SK-N-SH treated with all-trans-retinoic acid at 6 μM for 48 hours (cell line): ENCODE measurements at regions not wholly inside any gene's neighbourhood (a gene's known extent, or its start where the extent isn't known, plus 50 kb on each side); places are given as distances from the start of the nearest gene placed in this dataset.

Experiments
- ATAC-seq: fragments of 200-7000 bp; cut with Tn5 transposase; 3 replicates; pipeline ENCODE4 v1.9.1; 2020; ENCODE audit warnings: mild to moderate bottlenecking, moderate library complexity
- CSDC2 ChIP-seq: fragments of 250-450 bp; sonication (Bioruptor Pico); IDR thresholded peaks from 2 replicates; pipeline ENCODE4 v1.5.0; 2020; ENCODE audit warnings: mild to moderate bottlenecking, moderate library complexity
- CSRNP3 ChIP-seq: fragments of 250-450 bp; sonication (Bioruptor Pico); IDR thresholded peaks from 2 replicates; pipeline ENCODE4 v1.5.1; 2021; ENCODE audit warnings: mild to moderate bottlenecking, moderate library complexity
- ESRRG ChIP-seq: fragments of 250-450 bp; sonication (Bioruptor Pico); IDR thresholded peaks from 2 replicates; pipeline ENCODE4 v1.6.1; 2021; ENCODE audit warnings: mild to moderate bottlenecking
- GLIS3 ChIP-seq: fragments of 250-450 bp; sonication (Bioruptor Pico); IDR thresholded peaks from 2 replicates; pipeline ENCODE4 v1.5.0; 2020; ENCODE audit warnings: mild to moderate bottlenecking, moderate library complexity
- ISL1 ChIP-seq: fragments of 250-450 bp; sonication (Bioruptor Pico); IDR thresholded peaks from 2 replicates; pipeline ENCODE4 v2.1.2; 2022; ENCODE audit warnings: mild to moderate bottlenecking, moderate library complexity
- OSR1 ChIP-seq: fragments of 250-450 bp; sonication (Bioruptor Pico); IDR thresholded peaks from 2 replicates; pipeline ENCODE4 v1.8.0; 2022; ENCODE audit warnings: moderate library complexity, mild to moderate bottlenecking, inconsistent platforms
- POU6F1 ChIP-seq: fragments of 250-450 bp; sonication (Bioruptor Pico); IDR thresholded peaks from 2 replicates; pipeline ENCODE4 v1.8.0; 2021; ENCODE audit warnings: low read depth, mild to moderate bottlenecking, moderate library complexity, borderline replicate concordance
- PPARA ChIP-seq: fragments of 250-450 bp; sonication (Bioruptor Pico); IDR thresholded peaks from 2 replicates; pipeline ENCODE4 v1.5.0; 2020; ENCODE audit warnings: mild to moderate bottlenecking, borderline replicate concordance
- RARB ChIP-seq: fragments of 250-450 bp; sonication (Bioruptor Pico); IDR thresholded peaks from 2 replicates; pipeline ENCODE4 v1.8.0; 2021; ENCODE audit warnings: mild to moderate bottlenecking, moderate library complexity
- SNAI2 ChIP-seq: fragments of 250-450 bp; sonication (Bioruptor Pico); IDR thresholded peaks from 2 replicates; pipeline ENCODE4 v1.5.0; 2020; ENCODE audit warnings: mild to moderate bottlenecking, moderate library complexity
- TCF4 ChIP-seq: fragments of 250-450 bp; sonication (Bioruptor Pico); IDR thresholded peaks from 2 replicates; pipeline ENCODE4 v1.8.0; 2021; ENCODE audit warnings: mild to moderate bottlenecking, moderate library complexity, borderline replicate concordance
- TOX ChIP-seq: fragments of 250-450 bp; sonication (Bioruptor Pico); IDR thresholded peaks from 2 replicates; pipeline ENCODE4 v1.8.0; 2021; ENCODE audit warnings: mild to moderate bottlenecking, moderate library complexity, borderline replicate concordance
- TSHZ2 ChIP-seq: fragments of 250-450 bp; sonication (Bioruptor Pico); IDR thresholded peaks from 2 replicates; pipeline ENCODE4 v1.5.0; 2020; ENCODE audit warnings: mild to moderate bottlenecking, moderate library complexity
- ZC3H10 ChIP-seq: fragments of 250-450 bp; sonication (Bioruptor Pico); IDR thresholded peaks from 2 replicates; pipeline ENCODE4 v1.5.1; 2021; ENCODE audit warnings: mild to moderate bottlenecking, moderate library complexity
- ZFP3 ChIP-seq: fragments of 250-450 bp; sonication (Bioruptor Pico); IDR thresholded peaks from 2 replicates; pipeline ENCODE4 v1.5.0; 2020; ENCODE audit warnings: mild to moderate bottlenecking, moderate library complexity
- ZNF70 ChIP-seq: fragments of 450-650 bp; formaldehyde crosslinking; IDR thresholded peaks from 2 replicates; pipeline ENCODE4 v1.5.0; 2020; ENCODE audit warnings: mild to moderate bottlenecking, moderate library complexity
- TF ChIP-seq, protein P1 (sequence below): fragments of 250-450 bp; sonication (Bioruptor Pico); IDR thresholded peaks from 2 replicates; pipeline ENCODE4 v1.8.0; 2020; ENCODE audit warnings: mild to moderate bottlenecking, moderate library complexity, borderline replicate concordance
- TF ChIP-seq, protein P2 (sequence below): fragments of 250-450 bp; sonication (Bioruptor Pico); IDR thresholded peaks from 2 replicates; pipeline ENCODE4 v1.5.1; 2020; ENCODE audit warnings: low read depth, mild to moderate bottlenecking, moderate library complexity

GRCh38 chr12:59432057-59432456 is 163.8 kb upstream of the SLC16A7 start:
- ATAC-seq, result no peak
- no peak for TF ChIP-seq CSDC2 (CRISPR knock-in tag)
- TF ChIP-seq, protein P1, sequence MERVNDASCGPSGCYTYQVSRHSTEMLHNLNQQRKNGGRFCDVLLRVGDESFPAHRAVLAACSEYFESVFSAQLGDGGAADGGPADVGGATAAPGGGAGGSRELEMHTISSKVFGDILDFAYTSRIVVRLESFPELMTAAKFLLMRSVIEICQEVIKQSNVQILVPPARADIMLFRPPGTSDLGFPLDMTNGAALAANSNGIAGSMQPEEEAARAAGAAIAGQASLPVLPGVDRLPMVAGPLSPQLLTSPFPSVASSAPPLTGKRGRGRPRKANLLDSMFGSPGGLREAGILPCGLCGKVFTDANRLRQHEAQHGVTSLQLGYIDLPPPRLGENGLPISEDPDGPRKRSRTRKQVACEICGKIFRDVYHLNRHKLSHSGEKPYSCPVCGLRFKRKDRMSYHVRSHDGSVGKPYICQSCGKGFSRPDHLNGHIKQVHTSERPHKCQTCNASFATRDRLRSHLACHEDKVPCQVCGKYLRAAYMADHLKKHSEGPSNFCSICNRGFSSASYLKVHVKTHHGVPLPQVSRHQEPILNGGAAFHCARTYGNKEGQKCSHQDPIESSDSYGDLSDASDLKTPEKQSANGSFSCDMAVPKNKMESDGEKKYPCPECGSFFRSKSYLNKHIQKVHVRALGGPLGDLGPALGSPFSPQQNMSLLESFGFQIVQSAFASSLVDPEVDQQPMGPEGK (CRISPR knock-in tag), result no peak
- TF ChIP-seq TSHZ2, result no peak
- TF ChIP-seq POU6F1 (CRISPR knock-in tag), result no peak
- TF ChIP-seq ISL1, result no peak
- no peak for TF ChIP-seq GLIS3
- TF ChIP-seq TCF4 (CRISPR knock-in tag), result no peak

DNA sequence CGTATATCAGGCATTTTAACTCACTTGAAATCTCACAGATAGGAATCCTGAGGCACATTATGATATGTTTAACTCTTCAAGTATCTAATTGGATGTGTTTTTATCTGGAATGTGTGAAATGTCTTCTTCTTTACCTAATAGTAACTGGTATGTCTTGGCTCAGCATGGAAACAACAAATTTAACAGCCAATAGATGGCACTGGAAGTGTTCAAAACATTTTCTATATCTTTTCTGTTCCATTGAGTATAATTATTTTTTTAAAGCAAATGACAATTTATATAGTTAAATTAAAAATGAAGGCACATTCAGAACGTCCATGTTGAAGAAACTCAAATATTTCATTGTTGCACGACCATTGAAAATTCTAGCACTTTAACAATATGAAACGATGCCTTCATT is 164.6 kb upstream of the SLC16A7 start:
- TF ChIP-seq CSRNP3 (CRISPR knock-in tag), result no peak
- no peak for TF ChIP-seq ZNF70 (CRISPR knock-in tag)
- no peak for TF ChIP-seq RARB (CRISPR knock-in tag)
- TF ChIP-seq OSR1, result no peak
- TF ChIP-seq GLIS3, result no peak
- TF ChIP-seq TOX (CRISPR knock-in tag), result no peak
- no peak for TF ChIP-seq SNAI2 (CRISPR knock-in tag)
- TF ChIP-seq TCF4 (CRISPR knock-in tag), result no peak
- no peak for TF ChIP-seq POU6F1 (CRISPR knock-in tag)
- TF ChIP-seq ZC3H10 (CRISPR knock-in tag), result no peak
- no peak for TF ChIP-seq CSDC2 (CRISPR knock-in tag)
- TF ChIP-seq ISL1, result no peak
- TF ChIP-seq PPARA, result no peak
- no peak for TF ChIP-seq ESRRG (CRISPR knock-in tag)
- TF ChIP-seq, protein P1 (CRISPR knock-in tag), result no peak
- TF ChIP-seq, protein P2, sequence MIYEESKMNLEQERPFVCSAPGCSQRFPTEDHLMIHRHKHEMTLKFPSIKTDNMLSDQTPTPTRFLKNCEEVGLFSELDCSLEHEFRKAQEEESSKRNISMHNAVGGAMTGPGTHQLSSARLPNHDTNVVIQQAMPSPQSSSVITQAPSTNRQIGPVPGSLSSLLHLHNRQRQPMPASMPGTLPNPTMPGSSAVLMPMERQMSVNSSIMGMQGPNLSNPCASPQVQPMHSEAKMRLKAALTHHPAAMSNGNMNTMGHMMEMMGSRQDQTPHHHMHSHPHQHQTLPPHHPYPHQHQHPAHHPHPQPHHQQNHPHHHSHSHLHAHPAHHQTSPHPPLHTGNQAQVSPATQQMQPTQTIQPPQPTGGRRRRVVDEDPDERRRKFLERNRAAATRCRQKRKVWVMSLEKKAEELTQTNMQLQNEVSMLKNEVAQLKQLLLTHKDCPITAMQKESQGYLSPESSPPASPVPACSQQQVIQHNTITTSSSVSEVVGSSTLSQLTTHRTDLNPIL, result no peak
- no peak for TF ChIP-seq ZFP3
- no peak for ATAC-seq
